Type B pancreatic cell (in vitro differentiated cells): ENCODE measurements at regions not wholly inside any gene's neighbourhood (a gene's known extent, or its start where the extent isn't known, plus 50 kb on each side); places are given as distances from the start of the nearest gene placed in this dataset.
"Not testable (repeated sequence)": the region's sequence is repeated elsewhere in the genome, so short reads cannot be mapped to it uniquely, and the experiment has no call there.

Experiments used
- DNase-seq: peaks from one replicate; pipeline ENCODE4 v3.0.0; 2021; ENCODE audit warnings: mixed read lengths; ENCODE audit not compliant: unreplicated experiment; ENCODE audit errors: extremely low spot score
- H3K27ac Mint-ChIP-seq: 2 replicates; pipeline ENCODE4 v1.8.0; 2021; ENCODE audit warnings: mild to moderate bottlenecking, mixed read lengths
- H3K27me3 Mint-ChIP-seq: 2 replicates; pipeline ENCODE4 v1.8.0; 2021; ENCODE audit warnings: mixed read lengths
- H3K36me3 Mint-ChIP-seq: 2 replicates; pipeline ENCODE4 v1.8.0; 2021; ENCODE audit warnings: mixed read lengths
- H3K4me1 Mint-ChIP-seq: one replicate; pipeline ENCODE4 v1.8.0; 2021; ENCODE audit warnings: mixed read lengths; ENCODE audit not compliant: unreplicated experiment
- H3K4me3 Mint-ChIP-seq: 2 replicates; pipeline ENCODE4 v1.8.0; 2021; ENCODE audit warnings: mild to moderate bottlenecking, mixed read lengths
- H3K9me3 Mint-ChIP-seq: 2 replicates; pipeline ENCODE4 v1.8.0; 2021; ENCODE audit warnings: mixed read lengths
- TF ChIP-seq, protein P1 (sequence below): fragments of 200-600 bp; sonication (generic); conservative IDR thresholded peaks from 2 replicates; pipeline ENCODE4 v1.5.0; 2021; ENCODE audit warnings: antibody characterized with exemption, mild to moderate bottlenecking

DNA sequence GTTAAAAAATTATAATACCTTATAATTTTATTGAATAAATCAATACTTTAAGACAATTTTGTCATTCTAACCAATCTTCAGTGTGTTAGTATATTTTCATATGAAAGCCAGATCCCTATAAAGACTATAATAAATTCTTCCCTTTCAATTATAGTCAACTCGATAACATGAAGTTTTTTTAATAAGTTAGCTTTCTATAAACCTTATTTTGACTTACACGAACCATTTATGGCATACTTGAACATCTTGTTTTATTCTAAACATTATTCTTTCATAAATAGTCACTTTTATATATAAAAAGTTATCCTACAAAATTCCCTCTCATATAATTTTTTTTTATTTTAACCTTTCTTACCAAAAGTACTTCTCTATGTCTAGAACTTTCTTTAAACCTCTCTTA, 1002.3 kb downstream of the TMEM121 start:
- H3K36me3 Mint-ChIP-seq = no peaks in the 10 kb centered on the region
- H3K27me3 Mint-ChIP-seq = no peaks in the 10 kb centered on the region
- H3K4me1 Mint-ChIP-seq = no peaks in the 10 kb centered on the region
- DNase-seq = no peak
- no peak overlapping the region for H3K4me3 Mint-ChIP-seq
- H3K27ac Mint-ChIP-seq = no peak overlapping the region
- TF ChIP-seq, protein P1, sequence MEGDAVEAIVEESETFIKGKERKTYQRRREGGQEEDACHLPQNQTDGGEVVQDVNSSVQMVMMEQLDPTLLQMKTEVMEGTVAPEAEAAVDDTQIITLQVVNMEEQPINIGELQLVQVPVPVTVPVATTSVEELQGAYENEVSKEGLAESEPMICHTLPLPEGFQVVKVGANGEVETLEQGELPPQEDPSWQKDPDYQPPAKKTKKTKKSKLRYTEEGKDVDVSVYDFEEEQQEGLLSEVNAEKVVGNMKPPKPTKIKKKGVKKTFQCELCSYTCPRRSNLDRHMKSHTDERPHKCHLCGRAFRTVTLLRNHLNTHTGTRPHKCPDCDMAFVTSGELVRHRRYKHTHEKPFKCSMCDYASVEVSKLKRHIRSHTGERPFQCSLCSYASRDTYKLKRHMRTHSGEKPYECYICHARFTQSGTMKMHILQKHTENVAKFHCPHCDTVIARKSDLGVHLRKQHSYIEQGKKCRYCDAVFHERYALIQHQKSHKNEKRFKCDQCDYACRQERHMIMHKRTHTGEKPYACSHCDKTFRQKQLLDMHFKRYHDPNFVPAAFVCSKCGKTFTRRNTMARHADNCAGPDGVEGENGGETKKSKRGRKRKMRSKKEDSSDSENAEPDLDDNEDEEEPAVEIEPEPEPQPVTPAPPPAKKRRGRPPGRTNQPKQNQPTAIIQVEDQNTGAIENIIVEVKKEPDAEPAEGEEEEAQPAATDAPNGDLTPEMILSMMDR = no peak
- no peaks in the 10 kb centered on the region for H3K9me3 Mint-ChIP-seq

DNA sequence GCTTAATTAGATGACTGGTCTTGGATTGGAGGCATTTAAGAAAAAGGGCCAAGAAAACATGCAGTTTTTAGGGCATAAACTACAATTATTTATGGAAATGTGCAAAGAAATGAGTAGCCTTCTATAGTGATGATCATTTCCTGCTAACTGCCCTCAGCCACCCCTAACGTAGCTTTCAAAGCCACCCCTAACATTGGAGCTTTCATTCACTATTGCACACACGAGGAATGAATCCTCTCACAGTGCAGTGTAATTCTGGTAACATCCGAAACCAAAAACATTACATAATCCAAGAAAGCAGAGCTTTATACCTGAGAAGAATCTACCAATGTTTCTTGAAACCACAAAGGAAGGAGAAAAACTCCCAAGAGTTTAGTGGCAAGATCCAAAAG, 1003.6 kb downstream of the TMEM121 start:
- Mint-ChIP-seq H3K27me3 (no peaks in the 10 kb centered on the region), H3K27ac (no peak overlapping the region), H3K36me3 (no peaks in the 10 kb centered on the region), H3K4me3 (no peak overlapping the region), H3K9me3 (no peaks in the 10 kb centered on the region), H3K4me1 (no peaks in the 10 kb centered on the region)
- no peak for DNase-seq
- TF ChIP-seq, protein P1 = no peak

DNA sequence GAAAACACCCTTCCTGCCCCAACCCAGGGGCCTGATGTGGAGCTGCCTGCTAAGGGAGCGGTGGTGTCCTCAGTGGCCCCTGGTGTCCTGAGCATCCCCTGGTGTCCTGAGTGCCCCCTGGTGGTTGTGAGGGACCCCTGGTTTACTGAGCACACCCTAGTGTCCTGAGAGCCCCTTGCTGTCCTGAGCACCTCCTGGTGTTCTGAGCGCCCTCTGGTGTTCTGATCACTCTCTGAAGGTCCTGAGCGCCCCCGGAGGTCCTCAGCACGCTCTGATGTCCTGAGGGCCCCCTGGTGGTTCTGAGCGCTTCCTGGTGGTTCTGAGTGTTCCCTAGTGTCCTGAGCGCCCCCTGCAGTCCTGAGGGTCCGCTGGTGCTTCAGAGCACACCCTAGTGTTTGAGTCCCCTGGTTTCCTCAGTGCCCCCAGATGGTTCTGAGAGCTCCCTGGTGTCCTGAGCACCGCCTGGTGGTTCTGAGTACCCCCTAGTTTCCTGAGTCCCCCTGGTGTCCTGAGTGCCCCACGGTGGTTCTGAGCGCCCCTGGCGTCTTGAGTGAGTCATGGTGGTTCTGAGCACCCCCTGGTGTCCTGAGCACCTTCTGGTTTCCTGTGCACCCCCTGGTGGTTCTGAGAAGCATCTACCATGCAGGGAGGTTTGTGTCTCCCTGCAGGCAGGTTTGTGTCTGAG, 1004.2 kb downstream of the TMEM121 start:
- TF ChIP-seq, protein P1 = no peak
- H3K27me3 Mint-ChIP-seq = no peaks in the 10 kb centered on the region
- no peak for DNase-seq
- no peak overlapping the region for H3K4me3 Mint-ChIP-seq
- H3K4me1 Mint-ChIP-seq = no peaks in the 10 kb centered on the region
- H3K36me3 Mint-ChIP-seq = no peaks in the 10 kb centered on the region
- no peak overlapping the region for H3K27ac Mint-ChIP-seq
- no peaks in the 10 kb centered on the region for H3K9me3 Mint-ChIP-seq

DNA sequence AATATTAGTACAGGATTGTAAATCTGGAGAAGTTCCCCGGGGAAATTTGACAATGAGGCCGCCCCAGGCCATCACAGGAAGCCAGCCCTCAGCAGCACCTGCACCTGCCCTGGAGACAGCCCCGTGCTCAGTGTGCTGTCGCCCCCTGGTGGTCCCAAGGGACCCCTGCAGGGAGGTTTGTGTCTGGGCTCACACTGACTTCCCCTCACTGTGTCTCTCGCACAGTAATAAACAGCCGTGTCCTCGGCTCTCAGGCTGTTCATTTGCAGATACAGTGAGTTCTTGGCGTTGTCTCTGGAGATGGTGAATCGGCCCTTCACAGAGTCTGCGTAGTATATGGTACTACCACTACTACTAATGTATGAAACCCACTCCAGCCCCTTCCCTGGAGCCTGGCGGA, 1011.2 kb downstream of the TMEM121 start:
- H3K27ac Mint-ChIP-seq, DNase-seq, H3K4me1 Mint-ChIP-seq, H3K9me3 Mint-ChIP-seq, H3K4me3 Mint-ChIP-seq, H3K27me3 Mint-ChIP-seq, H3K36me3 Mint-ChIP-seq: not testable (repeated sequence)

DNA sequence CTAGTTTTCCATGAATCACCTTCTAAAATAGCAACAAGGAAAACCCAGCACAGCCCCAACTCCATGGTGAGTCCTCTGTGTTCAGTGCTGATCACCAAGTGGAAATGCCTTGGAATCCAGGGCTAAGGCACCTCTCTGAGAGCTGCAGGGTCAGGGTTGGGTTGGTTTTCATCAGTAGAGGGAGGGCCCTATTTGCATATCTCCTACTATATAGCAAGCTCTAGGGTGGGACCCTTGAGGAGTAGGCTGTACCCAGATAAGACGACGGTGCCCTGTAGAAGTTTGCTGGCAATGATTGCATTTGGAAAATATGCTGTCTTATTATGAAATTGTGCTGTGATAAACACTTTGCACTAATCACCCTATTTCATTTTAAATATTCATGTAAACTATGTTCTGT, 1011.8 kb downstream of the TMEM121 start:
- H3K9me3 Mint-ChIP-seq = no peaks in the 10 kb centered on the region
- no peaks in the 10 kb centered on the region for H3K36me3 Mint-ChIP-seq
- H3K4me3 Mint-ChIP-seq = no peak overlapping the region
- H3K27ac Mint-ChIP-seq = no peak overlapping the region
- TF ChIP-seq, protein P1 = no peak
- no peaks in the 10 kb centered on the region for H3K27me3 Mint-ChIP-seq
- DNase-seq = no peak
- no peaks in the 10 kb centered on the region for H3K4me1 Mint-ChIP-seq

DNA sequence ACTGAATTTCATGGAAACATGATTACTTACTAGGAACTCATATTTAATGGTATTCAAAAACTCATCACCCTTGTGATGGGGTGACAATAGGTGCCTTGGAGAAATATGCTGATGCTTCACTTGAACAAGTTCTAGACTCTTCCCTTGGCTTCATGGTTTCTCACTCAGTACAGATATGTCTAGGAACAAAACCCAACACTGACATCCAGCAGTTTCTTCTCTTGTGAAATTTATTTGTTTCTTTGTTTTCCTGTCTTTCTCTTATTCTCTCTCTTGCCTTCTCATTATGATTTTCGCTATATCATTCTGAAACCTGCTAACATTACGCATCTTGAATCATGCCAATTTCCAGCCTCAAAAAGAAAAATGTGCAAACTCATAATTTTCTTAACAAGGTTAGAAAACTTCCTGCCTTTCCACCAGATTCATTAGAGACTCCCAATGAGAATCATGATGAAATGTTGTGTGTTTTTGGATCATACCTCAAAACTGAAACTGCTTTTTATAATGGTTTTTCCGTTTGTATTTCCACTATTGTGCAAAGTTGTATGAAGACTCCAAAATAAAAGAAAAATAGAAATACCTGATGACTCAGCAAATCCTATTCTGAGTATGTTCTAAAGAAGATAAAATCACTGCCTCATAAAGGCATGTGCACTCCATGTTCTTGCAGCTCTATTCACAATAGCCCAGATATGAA, 1021.5 kb downstream of the TMEM121 start:
- Mint-ChIP-seq H3K27ac (no peak overlapping the region), H3K9me3 (peaks cover 4% of the 10 kb centered on the region)
- TF ChIP-seq, protein P1 = no peak

More for the DNA sequence above, 1021.5 kb downstream of the TMEM121 start:
- Mint-ChIP-seq H3K27me3 (no peaks in the 10 kb centered on the region), H3K4me1 (no peaks in the 10 kb centered on the region), H3K4me3 (no peak overlapping the region), H3K36me3 (no peaks in the 10 kb centered on the region)
- DNase-seq = no peak
